ENCODE measurements at regions not wholly inside any gene's neighbourhood (a gene's known extent, or its start where the extent isn't known, plus 50 kb on each side); places are given as distances from the start of the nearest gene placed in this dataset.

DNA sequence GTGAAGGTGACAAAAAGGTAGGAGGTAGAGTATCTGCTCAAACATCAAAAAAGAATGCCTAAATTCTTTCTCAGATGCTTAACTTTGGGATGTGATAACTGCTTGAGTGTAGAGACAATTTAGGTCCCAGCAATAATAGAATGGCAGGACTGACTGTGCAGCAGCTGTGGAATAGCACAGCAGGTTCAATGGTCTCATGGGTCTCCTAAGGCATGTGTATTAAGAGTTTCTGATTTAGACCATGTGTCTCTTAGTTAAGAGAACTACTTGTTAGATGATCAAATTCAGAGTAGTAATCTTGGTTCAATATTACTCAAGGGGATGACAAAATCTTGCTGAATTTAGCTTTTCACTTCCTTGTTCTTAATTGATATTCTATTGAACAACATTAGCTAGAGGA is 72.0 kb downstream of the ALX1 start:
- H3K36me3 ChIP-seq (ENCODE audit: control insufficient read depth, insufficient read depth, low read length), result no peaks in the 10 kb centered on the region

DNA sequence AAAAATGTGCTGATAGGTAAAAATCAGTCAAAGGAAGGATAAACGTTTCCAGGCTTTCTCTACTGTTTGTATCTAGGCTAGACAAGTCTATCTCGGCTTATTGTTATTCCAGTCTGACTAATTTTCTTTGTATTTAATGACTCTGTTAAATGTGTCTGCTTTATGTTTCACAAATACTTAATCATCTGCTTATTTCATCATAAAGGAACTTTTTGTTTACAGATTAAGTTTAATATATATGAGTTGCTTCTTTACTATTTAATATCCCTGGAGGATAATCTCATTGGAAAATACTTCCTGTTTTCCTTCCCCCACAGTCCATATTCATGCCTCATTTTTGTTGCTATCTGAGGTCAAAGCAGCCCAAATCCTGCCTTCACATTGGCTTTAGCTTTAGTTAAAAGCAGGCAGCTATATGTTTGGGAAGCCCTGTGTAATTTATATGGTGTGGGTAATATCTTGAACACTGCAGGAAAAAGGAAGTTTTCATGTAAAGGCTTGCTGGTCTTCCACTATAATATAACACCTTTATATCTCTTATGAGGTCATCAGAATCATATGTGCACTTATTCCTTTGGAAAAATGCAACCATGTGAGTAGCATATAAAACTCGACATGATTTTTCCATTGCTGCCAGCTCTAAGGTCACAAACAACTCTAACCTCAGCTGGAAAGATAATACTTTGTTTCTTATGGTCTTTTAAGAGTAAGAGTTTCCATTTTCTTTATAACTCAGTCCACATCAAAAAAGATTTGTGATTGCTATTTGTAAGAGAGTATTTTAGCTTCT is 76.8 kb downstream of the ALX1 start:
- Histone ChIP-seq H3K27ac (ENCODE audit: low read depth, low read length) (no peak overlapping the region), H3K9me3 (ENCODE audit: control insufficient read depth, low read length) (no peaks in the 10 kb centered on the region), H3K4me3 (ENCODE audit: low read length) (no peak overlapping the region), H3K4me1 (ENCODE audit: control insufficient read depth, insufficient read depth, low read length) (peaks cover 4% of the 10 kb centered on the region), H3K9ac (ENCODE audit: extremely low read depth, low read length, poor library complexity, severe bottlenecking) (no peak overlapping the region), H3K27me3 (ENCODE audit: control insufficient read depth, insufficient read depth, low read length, poor library complexity, severe bottlenecking) (no peaks in the 10 kb centered on the region), H3K36me3 (ENCODE audit: control insufficient read depth, insufficient read depth, low read length) (no peaks in the 10 kb centered on the region)
- peaks cover 9% of the 10 kb centered on the region for H3K36me3 Mint-ChIP-seq (ENCODE audit: low read depth)
- H3K4me3 Mint-ChIP-seq, result no peak overlapping the region
- peaks cover 1% of the 10 kb centered on the region for H3K4me1 Mint-ChIP-seq
- WGBS, 2 experiments (ENCODE audit: insufficient coverage in 1 of 2, insufficient read length in 1 of 2), result 81% methylated on average over 3 of the region's 3 CpGs
- no peaks in the 10 kb centered on the region for H3K27me3 Mint-ChIP-seq (ENCODE audit: insufficient read depth)
- no peak overlapping the region for H3K27ac Mint-ChIP-seq
- DNase-seq, result no peak
- no peaks in the 10 kb centered on the region for H3K9me3 Mint-ChIP-seq
- TF ChIP-seq, protein P1, sequence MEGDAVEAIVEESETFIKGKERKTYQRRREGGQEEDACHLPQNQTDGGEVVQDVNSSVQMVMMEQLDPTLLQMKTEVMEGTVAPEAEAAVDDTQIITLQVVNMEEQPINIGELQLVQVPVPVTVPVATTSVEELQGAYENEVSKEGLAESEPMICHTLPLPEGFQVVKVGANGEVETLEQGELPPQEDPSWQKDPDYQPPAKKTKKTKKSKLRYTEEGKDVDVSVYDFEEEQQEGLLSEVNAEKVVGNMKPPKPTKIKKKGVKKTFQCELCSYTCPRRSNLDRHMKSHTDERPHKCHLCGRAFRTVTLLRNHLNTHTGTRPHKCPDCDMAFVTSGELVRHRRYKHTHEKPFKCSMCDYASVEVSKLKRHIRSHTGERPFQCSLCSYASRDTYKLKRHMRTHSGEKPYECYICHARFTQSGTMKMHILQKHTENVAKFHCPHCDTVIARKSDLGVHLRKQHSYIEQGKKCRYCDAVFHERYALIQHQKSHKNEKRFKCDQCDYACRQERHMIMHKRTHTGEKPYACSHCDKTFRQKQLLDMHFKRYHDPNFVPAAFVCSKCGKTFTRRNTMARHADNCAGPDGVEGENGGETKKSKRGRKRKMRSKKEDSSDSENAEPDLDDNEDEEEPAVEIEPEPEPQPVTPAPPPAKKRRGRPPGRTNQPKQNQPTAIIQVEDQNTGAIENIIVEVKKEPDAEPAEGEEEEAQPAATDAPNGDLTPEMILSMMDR (conservative IDR thresholded peaks at IDR 0.05), result no peak

More for the DNA sequence above, 72.0 kb downstream of the ALX1 start:
- H3K4me3 ChIP-seq (ENCODE audit: low read length), result no peak overlapping the region
- Mint-ChIP-seq H3K36me3 (ENCODE audit: low read depth) (no peaks in the 10 kb centered on the region), H3K4me1 (peaks cover 7% of the 10 kb centered on the region), H3K27me3 (ENCODE audit: insufficient read depth) (no peaks in the 10 kb centered on the region), H3K4me3 (no peak overlapping the region), H3K27ac (no peak overlapping the region), H3K9me3 (no peaks in the 10 kb centered on the region)
- TF ChIP-seq, protein P1 (conservative IDR thresholded peaks at IDR 0.05), result no peak
- no peak for DNase-seq
- H3K27ac ChIP-seq (ENCODE audit: low read depth, low read length), result no peak overlapping the region
- H3K9me3 ChIP-seq (ENCODE audit: control insufficient read depth, low read length), result no peaks in the 10 kb centered on the region
- H3K9ac ChIP-seq (ENCODE audit: extremely low read depth, low read length, poor library complexity, severe bottlenecking), result no peak overlapping the region
- no peaks in the 10 kb centered on the region for H3K27me3 ChIP-seq (ENCODE audit: control insufficient read depth, insufficient read depth, low read length, poor library complexity, severe bottlenecking)
- peaks cover 5% of the 10 kb centered on the region for H3K4me1 ChIP-seq (ENCODE audit: control insufficient read depth, insufficient read depth, low read length)

DNA sequence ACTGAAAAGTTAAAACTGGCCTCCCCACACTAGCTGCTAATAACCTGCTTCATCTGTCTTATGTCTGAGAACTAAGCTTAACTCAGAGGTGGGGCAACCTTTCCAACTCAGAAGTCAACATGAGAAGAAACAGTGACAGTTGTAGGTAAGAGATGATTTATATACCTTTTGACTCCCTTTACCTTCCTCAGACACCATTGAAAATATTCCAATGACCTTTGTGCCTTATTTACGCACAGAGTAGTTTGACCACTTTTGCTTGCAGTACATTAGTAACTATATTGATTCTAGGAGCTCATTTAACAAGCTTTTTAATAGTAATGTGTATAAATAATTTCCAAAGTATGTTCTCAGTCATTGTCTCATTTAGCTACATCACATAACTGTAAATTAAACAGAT is 77.6 kb downstream of the ALX1 start:
- Histone ChIP-seq H3K27me3 (ENCODE audit: control insufficient read depth, insufficient read depth, low read length, poor library complexity, severe bottlenecking) (no peaks in the 10 kb centered on the region), H3K4me1 (ENCODE audit: control insufficient read depth, insufficient read depth, low read length) (no peaks in the 10 kb centered on the region), H3K9me3 (ENCODE audit: control insufficient read depth, low read length) (no peaks in the 10 kb centered on the region), H3K27ac (ENCODE audit: low read depth, low read length) (no peak overlapping the region), H3K36me3 (ENCODE audit: control insufficient read depth, insufficient read depth, low read length) (no peaks in the 10 kb centered on the region), H3K4me3 (ENCODE audit: low read length) (no peak overlapping the region), H3K9ac (ENCODE audit: extremely low read depth, low read length, poor library complexity, severe bottlenecking) (no peak overlapping the region)
- peaks cover 9% of the 10 kb centered on the region for H3K36me3 Mint-ChIP-seq (ENCODE audit: low read depth)
- no peak overlapping the region for H3K27ac Mint-ChIP-seq
- DNase-seq, result no peak
- no peaks in the 10 kb centered on the region for H3K27me3 Mint-ChIP-seq (ENCODE audit: insufficient read depth)
- H3K4me1 Mint-ChIP-seq, result peaks cover 1% of the 10 kb centered on the region
- no peak overlapping the region for H3K4me3 Mint-ChIP-seq
- TF ChIP-seq, protein P1 (conservative IDR thresholded peaks at IDR 0.05), result no peak
- H3K9me3 Mint-ChIP-seq, result no peaks in the 10 kb centered on the region
- 100% methylated on average over 1 of the region's 1 CpG; no CpG with 5 or more reads in 1 of the 2 experiments for WGBS, 2 experiments (ENCODE audit: insufficient coverage in 1 of 2, insufficient read length in 1 of 2)

Measured in endodermal cell (in vitro differentiated cells).